Mesothelial cell of epicardium (in vitro differentiated cells): ENCODE measurements at regions not wholly inside any gene's neighbourhood (a gene's known extent, or its start where the extent isn't known, plus 50 kb on each side); places are given as distances from the start of the nearest gene placed in this dataset.

ENCODE experiments used
- DNase-seq, 2 experiments: peaks; one replicate each; pipeline ENCODE4 v3.0.0; 2021; ENCODE audit warnings: low spot score in 2 of 2; ENCODE audit not compliant: unreplicated experiment in 2 of 2
- H3K27ac Mint-ChIP-seq: 2 replicates; pipeline ENCODE4 v1.8.0; 2021; ENCODE audit warnings: mixed read lengths
- H3K27me3 Mint-ChIP-seq: 2 replicates; pipeline ENCODE4 v1.8.0; 2021; ENCODE audit warnings: low read depth, mixed read lengths
- H3K36me3 Mint-ChIP-seq: 2 replicates; pipeline ENCODE4 v1.8.0; 2021; ENCODE audit warnings: mixed read lengths
- H3K4me1 Mint-ChIP-seq: 2 replicates; pipeline ENCODE4 v1.8.0; 2021; ENCODE audit warnings: mixed read lengths
- H3K4me3 Mint-ChIP-seq: 2 replicates; pipeline ENCODE4 v1.8.0; 2021; ENCODE audit warnings: mild to moderate bottlenecking, moderate library complexity, mixed read lengths
- H3K9me3 Mint-ChIP-seq: 2 replicates; pipeline ENCODE4 v1.8.0; 2021; ENCODE audit warnings: mixed read lengths
- CTCF ChIP-seq: fragments of 200-600 bp; sonication (generic); IDR thresholded peaks from one replicate; pipeline ENCODE4 v1.5.0; 2021; ENCODE audit warnings: antibody characterized with exemption; ENCODE audit not compliant: unreplicated experiment

GRCh38 chr7:125572414-125572813, 642.8 kb upstream of the POT1 start:
- no peak for TF ChIP-seq CTCF
- Mint-ChIP-seq H3K27me3 (peaks cover 14% of the 10 kb centered on the region), H3K4me1 (peaks cover 7% of the 10 kb centered on the region), H3K27ac (no peak overlapping the region), H3K4me3 (no peak overlapping the region), H3K36me3 (no peaks in the 10 kb centered on the region), H3K9me3 (peaks cover 9% of the 10 kb centered on the region)
- no peak for DNase-seq

- Mint-ChIP-seq H3K36me3 (no peaks in the 10 kb centered on the region), H3K27me3 (peaks cover 14% of the 10 kb centered on the region), H3K4me3 (no peak overlapping the region), H3K27ac (no peak overlapping the region), H3K9me3 (no peaks in the 10 kb centered on the region), H3K4me1 (peaks cover 7% of the 10 kb centered on the region)
- no peak for DNase-seq
- no peak for TF ChIP-seq CTCF
These were observed 639.2 kb upstream of the POT1 start for GRCh38 chr7:125568799-125569198.

GRCh38 chr7:125567686-125568085, 638.1 kb upstream of the POT1 start:
- Mint-ChIP-seq H3K27me3 (peaks cover 18% of the 10 kb centered on the region), H3K9me3 (no peaks in the 10 kb centered on the region)
- no peak for TF ChIP-seq CTCF

GRCh38 chr7:125563964-125564529, 634.4 kb upstream of the POT1 start:
- no peaks in the 10 kb centered on the region for H3K36me3 Mint-ChIP-seq
- H3K4me1 Mint-ChIP-seq = no peaks in the 10 kb centered on the region
- H3K4me3 Mint-ChIP-seq = no peak overlapping the region
- no peak for TF ChIP-seq CTCF
- no peak overlapping the region for H3K27ac Mint-ChIP-seq
- H3K27me3 Mint-ChIP-seq = peaks cover 13% of the 10 kb centered on the region
- DNase-seq = no peak
- H3K9me3 Mint-ChIP-seq = no peaks in the 10 kb centered on the region

More at GRCh38 chr7:125567686-125568085, 638.1 kb upstream of the POT1 start:
- H3K36me3 Mint-ChIP-seq = no peaks in the 10 kb centered on the region
- no peak overlapping the region for H3K27ac Mint-ChIP-seq
- peaks cover under 1% of the 10 kb centered on the region for H3K4me1 Mint-ChIP-seq
- DNase-seq = no peak
- H3K4me3 Mint-ChIP-seq = no peak overlapping the region

- no peak for TF ChIP-seq CTCF
- Mint-ChIP-seq H3K9me3 (no peaks in the 10 kb centered on the region), H3K27me3 (peaks cover 13% of the 10 kb centered on the region), H3K4me3 (no peak overlapping the region), H3K27ac (no peak overlapping the region), H3K36me3 (no peaks in the 10 kb centered on the region), H3K4me1 (no peaks in the 10 kb centered on the region)
- DNase-seq = no peak
These were observed 633.9 kb upstream of the POT1 start for GRCh38 chr7:125563557-125563956.

- no peaks in the 10 kb centered on the region for H3K9me3 Mint-ChIP-seq
- DNase-seq = no peak
- no peak overlapping the region for H3K27ac Mint-ChIP-seq
- peaks cover 3% of the 10 kb centered on the region for H3K4me1 Mint-ChIP-seq
- H3K27me3 Mint-ChIP-seq = peaks cover 7% of the 10 kb centered on the region
- H3K36me3 Mint-ChIP-seq = no peaks in the 10 kb centered on the region
- no peak for TF ChIP-seq CTCF
- no peak overlapping the region for H3K4me3 Mint-ChIP-seq
These were observed 631.4 kb upstream of the POT1 start for GRCh38 chr7:125561006-125561405.
